Lower leg skin (tissue), 3 donors: ENCODE measurements at regions not wholly inside any gene's neighbourhood (a gene's known extent, or its start where the extent isn't known, plus 50 kb on each side); places are given as distances from the start of the nearest gene placed in this dataset.
"Not testable (repeated sequence)": the region's sequence is repeated elsewhere in the genome, so short reads cannot be mapped to it uniquely, and the experiment has no call there.

Experiments
- POLR2A ChIP-seq, 2 donors: fragments of 450-650 bp; IDR thresholded peaks; one replicate each; pipeline ENCODE4 v1.6.1; 2016 to 2017; ENCODE audit warnings: antibody characterized with exemption in 2 of 2, mild to moderate bottlenecking in 1 of 2, moderate library complexity in 1 of 2
- TF ChIP-seq, protein P1 (sequence below), 3 donors: fragments of 450-650 bp; IDR thresholded peaks; one replicate each; pipeline ENCODE4 v1.5.1; 2016; ENCODE audit warnings: antibody characterized with exemption in 3 of 3, mild to moderate bottlenecking in 3 of 3, moderate library complexity in 2 of 3

DNA sequence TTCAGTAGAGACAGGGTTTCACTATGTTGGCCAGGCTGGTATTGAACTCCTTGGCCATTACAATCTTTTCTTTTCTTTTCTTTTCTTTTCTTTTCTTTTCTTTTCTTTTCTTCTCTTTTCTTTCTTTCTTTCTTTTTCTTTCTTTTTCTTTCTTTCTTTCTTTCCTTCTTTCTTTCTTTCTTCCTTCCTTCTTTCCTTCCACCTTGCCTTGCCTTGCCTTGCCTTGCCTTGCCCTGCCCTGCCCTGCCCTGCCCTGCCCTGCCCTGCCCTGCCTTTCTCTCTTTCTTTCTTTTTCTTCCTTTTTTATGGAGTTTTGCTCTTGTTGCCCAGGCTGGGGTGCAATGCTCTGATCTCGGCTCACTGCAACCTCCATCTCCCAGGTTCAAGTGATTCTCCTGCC is 112.5 kb upstream of the HAO2 start:
- TF ChIP-seq, protein P1, sequence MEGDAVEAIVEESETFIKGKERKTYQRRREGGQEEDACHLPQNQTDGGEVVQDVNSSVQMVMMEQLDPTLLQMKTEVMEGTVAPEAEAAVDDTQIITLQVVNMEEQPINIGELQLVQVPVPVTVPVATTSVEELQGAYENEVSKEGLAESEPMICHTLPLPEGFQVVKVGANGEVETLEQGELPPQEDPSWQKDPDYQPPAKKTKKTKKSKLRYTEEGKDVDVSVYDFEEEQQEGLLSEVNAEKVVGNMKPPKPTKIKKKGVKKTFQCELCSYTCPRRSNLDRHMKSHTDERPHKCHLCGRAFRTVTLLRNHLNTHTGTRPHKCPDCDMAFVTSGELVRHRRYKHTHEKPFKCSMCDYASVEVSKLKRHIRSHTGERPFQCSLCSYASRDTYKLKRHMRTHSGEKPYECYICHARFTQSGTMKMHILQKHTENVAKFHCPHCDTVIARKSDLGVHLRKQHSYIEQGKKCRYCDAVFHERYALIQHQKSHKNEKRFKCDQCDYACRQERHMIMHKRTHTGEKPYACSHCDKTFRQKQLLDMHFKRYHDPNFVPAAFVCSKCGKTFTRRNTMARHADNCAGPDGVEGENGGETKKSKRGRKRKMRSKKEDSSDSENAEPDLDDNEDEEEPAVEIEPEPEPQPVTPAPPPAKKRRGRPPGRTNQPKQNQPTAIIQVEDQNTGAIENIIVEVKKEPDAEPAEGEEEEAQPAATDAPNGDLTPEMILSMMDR (IDR thresholded peaks at IDR 0.05) = not testable (repeated sequence)
- not testable (repeated sequence) for TF ChIP-seq POLR2A (IDR thresholded peaks at IDR 0.05)
